ENCODE measurements at regions not wholly inside any gene's neighbourhood (a gene's known extent, or its start where the extent isn't known, plus 50 kb on each side); places are given as distances from the start of the nearest gene placed in this dataset.

GRCh38 chrX:81414630-81415029 is 212.7 kb downstream of the SH3BGRL start:
- intact Hi-C loops (cut with micrococcal nuclease; ENCODE audit: unreplicated experiment), result no loop called here
- DNase-seq (ENCODE audit: low spot score) (no peak), FAIRE-seq (no peak), ATAC-seq (no peak)
- in situ Hi-C loops (cut with HindIII; ENCODE audit: extremely low pct_ligation_motif_present, low pct_unique_long_range_greater_than_20kb), result no loop called here
- no peaks in the 10 kb centered on the region for H3K27me3 ChIP-seq (ENCODE audit: control insufficient read depth in 1 of 2, insufficient read depth in 2 of 2, low read length in 2 of 2)
- BruUV-seq (replicated peaks), result no TSS peak
- CTCF ChIA-PET (ENCODE audit: low intra/inter-chr PET ratio, low total read pairs), result no interaction called here
- POLR2A ChIA-PET, result no interaction called here
- H2AFZ ChIP-seq (ENCODE audit: low read length), result no peak overlapping the region
- H3K4me2 ChIP-seq (ENCODE audit: low read depth, low read length), result no peak overlapping the region
- no peak overlapping the region for H3K9ac ChIP-seq (ENCODE audit: insufficient read depth, low read depth, low read length)
- no peaks in the 10 kb centered on the region for H3K9me3 ChIP-seq (ENCODE audit: low read length)
- H3K4me3 ChIP-seq (replicated peaks in 1 of 3; ENCODE audit: insufficient read depth in 1 of 3, low read depth in 2 of 3, low read length in 3 of 3), result no peak overlapping the region
- H3K27ac ChIP-seq (ENCODE audit: extremely low read length, insufficient read depth, low read length), result no peak overlapping the region
- H3K79me2 ChIP-seq (ENCODE audit: insufficient read depth, low read length), result no peaks in the 10 kb centered on the region
- no peaks in the 10 kb centered on the region for H3K4me1 ChIP-seq (ENCODE audit: insufficient read depth, low read length)
- no peaks in the 10 kb centered on the region for H3K36me3 ChIP-seq (replicated peaks in 1 of 2; ENCODE audit: control insufficient read depth in 1 of 2, insufficient read depth in 2 of 2, low read length in 2 of 2)
- 15% methylated on average over 3 of the region's 3 CpGs for WGBS (ENCODE audit: low lambda C conversion rate)
- H4K20me1 ChIP-seq (ENCODE audit: insufficient read depth, low read length), result no peaks in the 10 kb centered on the region
- TF ChIP-seq ZNF362 (CRISPR knock-in tag; IDR thresholded peaks at IDR 0.05; ENCODE audit: borderline replicate concordance) (no peak), JUN (CRISPR knock-in tag; IDR thresholded peaks at IDR 0.05) (no peak), NFKB2 (CRISPR knock-in tag; IDR thresholded peaks at IDR 0.05; ENCODE audit: borderline replicate concordance) (no peak), ZNF589 (CRISPR knock-in tag; conservative IDR thresholded peaks at IDR 0.05) (no peak), SUZ12 (IDR thresholded peaks at IDR 0.05; ENCODE audit: low read depth, low read length) (no peak), IRF2 (CRISPR knock-in tag; IDR thresholded peaks at IDR 0.05) (no peak), RBFOX2 (IDR thresholded peaks at IDR 0.05; ENCODE audit: low read depth, low read length) (no peak), NCOA5 (CRISPR knock-in tag; IDR thresholded peaks at IDR 0.05) (no peak), ZNF354B (CRISPR knock-in tag; IDR thresholded peaks at IDR 0.05) (no peak), ZNF503 (CRISPR knock-in tag; IDR thresholded peaks at IDR 0.05) (no peak), ZHX1 (CRISPR knock-in tag; IDR thresholded peaks at IDR 0.05; ENCODE audit: low read depth) (no peak), MEIS2 (CRISPR knock-in tag; IDR thresholded peaks at IDR 0.05) (no peak), USF2 (IDR thresholded peaks at IDR 0.05; ENCODE audit: low read depth, low read length) (no peak), USF2 (CRISPR knock-in tag; IDR thresholded peaks at IDR 0.05; ENCODE audit: borderline replicate concordance) (no peak), RFXANK (CRISPR knock-in tag; IDR thresholded peaks at IDR 0.05) (no peak), ZFP37 (CRISPR knock-in tag; IDR thresholded peaks at IDR 0.05; ENCODE audit: borderline replicate concordance) (no peak), TBP (CRISPR knock-in tag; IDR thresholded peaks at IDR 0.05) (no peak), RARG (CRISPR knock-in tag; IDR thresholded peaks at IDR 0.05; ENCODE audit: low read depth) (no peak), GLI4 (CRISPR knock-in tag; IDR thresholded peaks at IDR 0.05; ENCODE audit: borderline replicate concordance) (no peak), ZKSCAN8 (CRISPR knock-in tag; IDR thresholded peaks at IDR 0.05; ENCODE audit: borderline replicate concordance) (no peak)
